Astrocyte of the spinal cord (primary cell): ENCODE measurements at regions not wholly inside any gene's neighbourhood (a gene's known extent, or its start where the extent isn't known, plus 50 kb on each side); places are given as distances from the start of the nearest gene placed in this dataset.
"Not testable (repeated sequence)": the region's sequence is repeated elsewhere in the genome, so short reads cannot be mapped to it uniquely, and the experiment has no call there.

Experiments
- DNase-seq: peaks from one replicate; pipeline ENCODE4 v3.0.0; 2011; ENCODE audit warnings: low read depth, low spot score
- H3K4me3 ChIP-seq: 2 replicates; pipeline ENCODE4 v1.5.1; 2011; ENCODE audit warnings: low read depth, mild to moderate bottlenecking, low read length, moderate library complexity
- CTCF ChIP-seq: IDR thresholded peaks from 2 replicates; pipeline ENCODE4 v1.5.1; 2012; ENCODE audit warnings: low read depth, mild to moderate bottlenecking, low read length, inconsistent platforms
- in situ Hi-C: cut with HindIII; loops from 2 replicates; pipeline ENCODE4 v1.10.0; 2017; ENCODE audit warnings: low sequenced_read_pairs

- in situ Hi-C loops: no loop called here
- DNase-seq: no peak
- TF ChIP-seq CTCF: no peak
- H3K4me3 ChIP-seq: no peak overlapping the region
These were observed 234.4 kb downstream of the TMEM121 start for GRCh38 chr14:105760691-105761344.

GRCh38 chr14:105761345-105761740 is 235.0 kb downstream of the TMEM121 start:
- H3K4me3 ChIP-seq, DNase-seq, in situ Hi-C loops: not testable (repeated sequence)

GRCh38 chr14:105761842-105762241 is 235.5 kb downstream of the TMEM121 start:
- no peak for TF ChIP-seq CTCF
- no peak for DNase-seq
- in situ Hi-C loops: no loop called here
- no peak overlapping the region for H3K4me3 ChIP-seq

- in situ Hi-C loops: not testable (repeated sequence)
These were observed 235.9 kb downstream of the TMEM121 start for GRCh38 chr14:105762262-105762661.

GRCh38 chr14:105764254-105764901 is 238.0 kb downstream of the TMEM121 start:
- H3K4me3 ChIP-seq, in situ Hi-C loops, DNase-seq: not testable (repeated sequence)

More at GRCh38 chr14:105762262-105762661, 235.9 kb downstream of the TMEM121 start:
- DNase-seq, H3K4me3 ChIP-seq: not testable (repeated sequence)

- in situ Hi-C loops, H3K4me3 ChIP-seq, DNase-seq: not testable (repeated sequence)
These were observed 238.9 kb downstream of the TMEM121 start for GRCh38 chr14:105765072-105765825.

GRCh38 chr14:105765893-105766614 is 239.7 kb downstream of the TMEM121 start:
- no peak for DNase-seq
- no peak overlapping the region for H3K4me3 ChIP-seq
- in situ Hi-C loops: no loop called here
- TF ChIP-seq CTCF: no peak

GRCh38 chr14:105767315-105767714 is 240.9 kb downstream of the TMEM121 start:
- DNase-seq: no peak
- H3K4me3 ChIP-seq: no peak overlapping the region
- TF ChIP-seq CTCF: no peak
- in situ Hi-C loops: no loop called here

GRCh38 chr14:105768039-105768438 is 241.7 kb downstream of the TMEM121 start:
- H3K4me3 ChIP-seq, DNase-seq, in situ Hi-C loops: not testable (repeated sequence)

GRCh38 chr14:105769061-105769730 is 242.8 kb downstream of the TMEM121 start:
- H3K4me3 ChIP-seq, DNase-seq, in situ Hi-C loops: not testable (repeated sequence)

- H3K4me3 ChIP-seq, DNase-seq, in situ Hi-C loops: not testable (repeated sequence)
These were observed 244.3 kb downstream of the TMEM121 start for GRCh38 chr14:105770619-105771216.
